ENCODE measurements at regions not wholly inside any gene's neighbourhood (a gene's known extent, or its start where the extent isn't known, plus 50 kb on each side); places are given as distances from the start of the nearest gene placed in this dataset.

GRCh38 chr3:72152551-72153476, 367.9 kb upstream of the PROK2 start:
- DNase-seq, result peak; percentile 90

GRCh38 chr3:72151465-72152238, 366.7 kb upstream of the PROK2 start:
- H3K4me1 ChIP-seq, result peaks cover 37% of the 10 kb centered on the region
- DNase-seq, result no peak
- H3K4me3 ChIP-seq (ENCODE audit: low read depth, low read length), result no peak overlapping the region
- no peaks in the 10 kb centered on the region; the same call in 1 of the 2 replicates for H3K9me3 ChIP-seq
- H3K36me3 ChIP-seq, result no peaks in the 10 kb centered on the region
- no peak for TF ChIP-seq CTCF (IDR thresholded peaks at IDR 0.05; ENCODE audit: low read depth, low read length)
- H3K27me3 ChIP-seq, result no peaks in the 10 kb centered on the region

More at GRCh38 chr3:72152551-72153476, 367.9 kb upstream of the PROK2 start:
- Histone ChIP-seq H3K27me3 (no peaks in the 10 kb centered on the region), H3K4me1 (peaks cover 37% of the 10 kb centered on the region), H3K4me3 (ENCODE audit: low read depth, low read length) (peak overlapping the region; percentile 31), H3K9me3 (no peaks in the 10 kb centered on the region; the same call in 1 of the 2 replicates), H3K36me3 (no peaks in the 10 kb centered on the region)
- TF ChIP-seq CTCF (IDR thresholded peaks at IDR 0.05; ENCODE audit: low read depth, low read length), result no peak

- Histone ChIP-seq H3K9me3 (no peaks in the 10 kb centered on the region; the same call in 1 of the 2 replicates), H3K27me3 (no peaks in the 10 kb centered on the region)
- TF ChIP-seq CTCF (IDR thresholded peaks at IDR 0.05; ENCODE audit: low read depth, low read length), result no peak
Observed at GRCh38 chr3:72150634-72151412, 365.9 kb upstream of the PROK2 start.

GRCh38 chr3:72149645-72150300, 364.8 kb upstream of the PROK2 start:
- no peak for TF ChIP-seq CTCF (IDR thresholded peaks at IDR 0.05; ENCODE audit: low read depth, low read length)
- Histone ChIP-seq H3K36me3 (no peaks in the 10 kb centered on the region), H3K4me1 (peaks cover 23% of the 10 kb centered on the region), H3K27me3 (no peaks in the 10 kb centered on the region), H3K4me3 (ENCODE audit: low read depth, low read length) (no peak overlapping the region), H3K9me3 (no peaks in the 10 kb centered on the region; the same call in 1 of the 2 replicates)
- DNase-seq, result no peak

More at GRCh38 chr3:72150634-72151412, 365.9 kb upstream of the PROK2 start:
- Histone ChIP-seq H3K4me1 (peaks cover 33% of the 10 kb centered on the region), H3K4me3 (ENCODE audit: low read depth, low read length) (no peak overlapping the region), H3K36me3 (no peaks in the 10 kb centered on the region)
- no peak for DNase-seq

- no peak for DNase-seq
- Histone ChIP-seq H3K27me3 (no peaks in the 10 kb centered on the region), H3K36me3 (no peaks in the 10 kb centered on the region), H3K4me1 (peaks cover 18% of the 10 kb centered on the region), H3K4me3 (ENCODE audit: low read depth, low read length) (no peak overlapping the region), H3K9me3 (no peaks in the 10 kb centered on the region; the same call in 1 of the 2 replicates)
- TF ChIP-seq CTCF (IDR thresholded peaks at IDR 0.05; ENCODE audit: low read depth, low read length), result no peak
Observed at GRCh38 chr3:72147600-72147999, 362.7 kb upstream of the PROK2 start.

All from BE2C (cell line).